GM12865 (cell line): ENCODE measurements at regions not wholly inside any gene's neighbourhood (a gene's known extent, or its start where the extent isn't known, plus 50 kb on each side); places are given as distances from the start of the nearest gene placed in this dataset.

Experiments used
- DNase-seq: peaks from one replicate; pipeline ENCODE4 v3.0.0; 2010; ENCODE audit warnings: low read depth
- H3K4me3 ChIP-seq: 2 replicates; pipeline ENCODE4 v1.5.1; 2011; ENCODE audit warnings: mild to moderate bottlenecking, low read depth, low read length, control low read depth
- TF ChIP-seq, protein P1 (sequence below): IDR thresholded peaks from 2 replicates; pipeline ENCODE4 v1.5.1; 2011; ENCODE audit warnings: low read length, control low read depth, low read depth, inconsistent platforms; ENCODE audit not compliant: insufficient read depth; ENCODE audit errors: missing control alignments

DNA sequence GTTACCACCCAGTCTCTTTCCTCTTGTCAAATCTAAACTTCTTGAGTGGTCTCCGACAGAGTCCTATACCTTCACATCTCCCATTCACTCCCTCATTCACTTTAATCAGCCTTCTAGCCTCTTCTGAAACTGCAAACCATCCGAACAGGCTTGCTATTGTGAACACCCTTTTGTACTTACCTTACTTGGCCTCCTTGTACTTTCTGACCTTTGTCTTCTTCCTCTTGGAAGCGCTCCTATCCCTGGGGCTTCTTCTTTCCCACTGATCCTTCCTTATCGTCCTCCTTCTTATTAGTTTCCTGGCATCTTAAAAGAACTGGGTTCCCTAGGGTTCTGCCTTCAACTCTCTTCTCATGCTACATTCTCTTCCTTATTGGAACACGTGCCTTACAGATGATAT lies 76.9 kb upstream of the HIF1A start:
- DNase-seq, result no peak

GRCh38 chr14:61619494-61619893 lies 75.8 kb upstream of the HIF1A start:
- TF ChIP-seq, protein P1, sequence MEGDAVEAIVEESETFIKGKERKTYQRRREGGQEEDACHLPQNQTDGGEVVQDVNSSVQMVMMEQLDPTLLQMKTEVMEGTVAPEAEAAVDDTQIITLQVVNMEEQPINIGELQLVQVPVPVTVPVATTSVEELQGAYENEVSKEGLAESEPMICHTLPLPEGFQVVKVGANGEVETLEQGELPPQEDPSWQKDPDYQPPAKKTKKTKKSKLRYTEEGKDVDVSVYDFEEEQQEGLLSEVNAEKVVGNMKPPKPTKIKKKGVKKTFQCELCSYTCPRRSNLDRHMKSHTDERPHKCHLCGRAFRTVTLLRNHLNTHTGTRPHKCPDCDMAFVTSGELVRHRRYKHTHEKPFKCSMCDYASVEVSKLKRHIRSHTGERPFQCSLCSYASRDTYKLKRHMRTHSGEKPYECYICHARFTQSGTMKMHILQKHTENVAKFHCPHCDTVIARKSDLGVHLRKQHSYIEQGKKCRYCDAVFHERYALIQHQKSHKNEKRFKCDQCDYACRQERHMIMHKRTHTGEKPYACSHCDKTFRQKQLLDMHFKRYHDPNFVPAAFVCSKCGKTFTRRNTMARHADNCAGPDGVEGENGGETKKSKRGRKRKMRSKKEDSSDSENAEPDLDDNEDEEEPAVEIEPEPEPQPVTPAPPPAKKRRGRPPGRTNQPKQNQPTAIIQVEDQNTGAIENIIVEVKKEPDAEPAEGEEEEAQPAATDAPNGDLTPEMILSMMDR, result no peak
- no peak overlapping the region for H3K4me3 ChIP-seq

More for the DNA sequence above, 76.9 kb upstream of the HIF1A start:
- H3K4me3 ChIP-seq, result no peak overlapping the region
- TF ChIP-seq, protein P1, result no peak

DNA sequence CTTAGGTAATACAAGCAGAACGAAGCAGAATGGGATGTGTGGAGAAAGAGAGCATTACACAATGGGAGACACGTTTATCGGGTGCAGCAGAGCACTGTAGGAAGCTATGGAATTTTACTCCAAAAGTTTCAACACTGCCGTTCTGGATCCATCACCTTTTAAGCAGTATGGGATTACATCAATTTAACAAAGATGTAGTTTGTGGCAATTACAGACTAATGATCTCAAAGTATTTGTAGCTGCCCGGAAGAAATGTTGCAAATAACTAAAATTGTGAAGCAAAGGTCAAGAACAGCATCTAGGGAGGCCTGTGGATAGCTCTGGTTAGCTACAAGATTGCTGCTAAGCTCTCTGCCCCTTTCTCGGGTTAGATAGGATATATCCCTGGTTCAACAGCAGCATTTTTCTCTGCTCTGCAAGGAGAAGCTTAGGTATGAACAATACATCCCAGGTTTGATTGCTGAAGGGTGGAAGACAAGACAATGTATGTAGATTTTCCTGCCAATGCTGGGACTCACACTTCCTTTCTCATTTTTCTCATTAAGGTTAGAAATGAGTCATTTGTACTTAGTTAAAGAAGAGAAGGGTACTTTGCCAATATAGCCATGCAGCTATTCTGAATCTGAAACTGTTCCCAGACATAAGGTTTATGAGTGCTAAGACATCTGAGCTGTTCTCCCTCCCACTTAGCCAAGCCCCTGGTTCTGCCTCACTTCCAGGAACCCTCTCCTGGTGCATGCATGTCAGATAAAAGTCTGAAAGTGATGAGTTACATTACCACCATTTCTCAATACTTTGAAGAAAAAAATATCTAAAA lies 75.0 kb upstream of the HIF1A start:
- no peak overlapping the region for H3K4me3 ChIP-seq
- TF ChIP-seq, protein P1, result no peak
- DNase-seq, result peak; percentile 47

More at GRCh38 chr14:61619494-61619893, 75.8 kb upstream of the HIF1A start:
- no peak for DNase-seq

GRCh38 chr14:61621444-61621843 lies 73.9 kb upstream of the HIF1A start:
- DNase-seq, result no peak
- H3K4me3 ChIP-seq, result no peak overlapping the region
- TF ChIP-seq, protein P1, result no peak

GRCh38 chr14:61622051-61622450 lies 73.3 kb upstream of the HIF1A start:
- DNase-seq, result no peak
- H3K4me3 ChIP-seq, result no peak overlapping the region
- TF ChIP-seq, protein P1, result no peak

DNA sequence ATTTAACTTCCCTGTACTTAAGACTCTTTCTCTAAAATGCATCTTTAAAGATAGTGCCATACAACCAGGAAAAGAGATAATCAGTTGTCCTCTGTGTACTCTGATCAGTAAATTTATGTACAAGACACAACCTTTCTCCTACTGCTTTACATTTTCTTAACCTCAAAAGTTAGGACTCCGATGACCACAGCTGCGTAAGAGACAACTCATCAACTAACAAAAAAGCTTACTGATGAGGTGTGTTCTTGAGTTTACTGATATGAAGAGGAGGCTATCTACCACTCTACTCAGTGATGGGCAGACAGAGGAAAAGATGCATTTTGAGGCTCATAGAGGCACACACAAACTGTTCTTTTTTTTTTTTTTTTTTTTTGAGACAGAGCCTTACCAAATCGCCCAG lies 71.4 kb upstream of the HIF1A start:
- TF ChIP-seq, protein P1, result no peak
- no peak overlapping the region for H3K4me3 ChIP-seq
- DNase-seq, result no peak

- no peak for DNase-seq
- H3K4me3 ChIP-seq, result no peak overlapping the region
- TF ChIP-seq, protein P1, result no peak
These were observed 70.1 kb upstream of the HIF1A start for GRCh38 chr14:61625165-61625564.
